ENCODE measurements at regions not wholly inside any gene's neighbourhood (a gene's known extent, or its start where the extent isn't known, plus 50 kb on each side); places are given as distances from the start of the nearest gene placed in this dataset.
A peak's percentile ranks its signal among the peaks of the same experiment; 100 is the strongest.

- ATAC-seq (replicated peaks in 1 of 2) (no peak), DNase-seq (no peak)
- H3K9me3 Mint-ChIP-seq: no peaks in the 10 kb centered on the region
- no peak overlapping the region for H3K4me3 Mint-ChIP-seq
- H3K36me3 Mint-ChIP-seq (ENCODE audit: insufficient read depth in 2 of 2): no peaks in the 10 kb centered on the region
- H3K27ac Mint-ChIP-seq: no peak overlapping the region
- H3K27me3 Mint-ChIP-seq (ENCODE audit: low read depth): peaks cover 7% of the 10 kb centered on the region
- no peaks in the 10 kb centered on the region for H3K4me1 Mint-ChIP-seq (ENCODE audit: low read depth)
Measured at GRCh38 chr2:88320076-88320773, 132.3 kb downstream of the FOXI3 start.

- Mint-ChIP-seq H3K4me1 (ENCODE audit: low read depth) (no peaks in the 10 kb centered on the region), H3K9me3 (no peaks in the 10 kb centered on the region), H3K27me3 (ENCODE audit: low read depth) (no peaks in the 10 kb centered on the region), H3K27ac (no peak overlapping the region), H3K4me3 (no peak overlapping the region), H3K36me3 (ENCODE audit: insufficient read depth in 2 of 2) (no peaks in the 10 kb centered on the region)
- ATAC-seq (replicated peaks in 1 of 2) (no peak), DNase-seq (no peak)
Measured at GRCh38 chr2:88318956-88319330, 133.6 kb downstream of the FOXI3 start.

GRCh38 chr2:88318071-88318955, 134.2 kb downstream of the FOXI3 start:
- Mint-ChIP-seq H3K4me3 (no peak overlapping the region), H3K36me3 (ENCODE audit: insufficient read depth in 2 of 2) (no peaks in the 10 kb centered on the region), H3K27me3 (ENCODE audit: low read depth) (no peaks in the 10 kb centered on the region), H3K9me3 (no peaks in the 10 kb centered on the region), H3K27ac (no peak overlapping the region), H3K4me1 (ENCODE audit: low read depth) (no peaks in the 10 kb centered on the region)
- no peak for DNase-seq
- no peak for ATAC-seq (replicated peaks in 1 of 2)

GRCh38 chr2:88310787-88311186, 140.6 kb downstream of the THNSL2 start:
- H3K36me3 Mint-ChIP-seq (ENCODE audit: insufficient read depth in 2 of 2): peaks cover 0 to 1% of the 10 kb centered on the region in 2 donors

GRCh38 chr2:88307817-88308216, 137.7 kb downstream of the THNSL2 start:
- Mint-ChIP-seq H3K9me3 (peaks cover 3% of the 10 kb centered on the region in 2 donors), H3K27me3 (ENCODE audit: low read depth) (peaks cover 24% of the 10 kb centered on the region), H3K4me1 (ENCODE audit: low read depth) (no peaks in the 10 kb centered on the region), H3K36me3 (ENCODE audit: insufficient read depth in 2 of 2) (peaks cover 0 to 2% of the 10 kb centered on the region in 2 donors), H3K27ac (no peak overlapping the region), H3K4me3 (no peak overlapping the region)
- ATAC-seq (replicated peaks in 1 of 2) (no peak), DNase-seq (peak; percentile 21)

More at GRCh38 chr2:88310787-88311186, 140.6 kb downstream of the THNSL2 start:
- peaks cover 11% of the 10 kb centered on the region for H3K27me3 Mint-ChIP-seq (ENCODE audit: low read depth)
- ATAC-seq (replicated peaks in 1 of 2): no peak
- no peaks in the 10 kb centered on the region for H3K4me1 Mint-ChIP-seq (ENCODE audit: low read depth)
- peaks cover 1 to 3% of the 10 kb centered on the region in 2 donors for H3K9me3 Mint-ChIP-seq
- H3K4me3 Mint-ChIP-seq: no peak overlapping the region
- H3K27ac Mint-ChIP-seq: no peak overlapping the region
- no peak for DNase-seq

- no peak for DNase-seq
- Mint-ChIP-seq H3K9me3 (peaks cover 2 to 3% of the 10 kb centered on the region in 2 donors), H3K4me3 (no peak overlapping the region), H3K36me3 (ENCODE audit: insufficient read depth in 2 of 2) (peaks cover 0 to 2% of the 10 kb centered on the region in 2 donors), H3K27ac (peak overlapping the region; percentile 45), H3K4me1 (ENCODE audit: low read depth) (no peaks in the 10 kb centered on the region), H3K27me3 (ENCODE audit: low read depth) (peaks cover 17% of the 10 kb centered on the region)
- no peak for ATAC-seq (replicated peaks in 1 of 2)
Measured at GRCh38 chr2:88303865-88304264, 133.7 kb downstream of the THNSL2 start.

- no peak for ATAC-seq (replicated peaks in 1 of 2)
- Mint-ChIP-seq H3K36me3 (ENCODE audit: insufficient read depth in 2 of 2) (no peaks in the 10 kb centered on the region), H3K27ac (no peak overlapping the region), H3K4me1 (ENCODE audit: low read depth) (no peaks in the 10 kb centered on the region), H3K9me3 (no peaks in the 10 kb centered on the region), H3K27me3 (ENCODE audit: low read depth) (peaks cover 6% of the 10 kb centered on the region), H3K4me3 (no peak overlapping the region)
- DNase-seq: no peak
Measured at GRCh38 chr2:88296247-88296646, 126.1 kb downstream of the THNSL2 start.

- Mint-ChIP-seq H3K4me1 (ENCODE audit: low read depth) (no peaks in the 10 kb centered on the region), H3K36me3 (ENCODE audit: insufficient read depth in 2 of 2) (no peaks in the 10 kb centered on the region), H3K27me3 (ENCODE audit: low read depth) (peaks cover 19% of the 10 kb centered on the region), H3K27ac (no peak overlapping the region), H3K9me3 (no peaks in the 10 kb centered on the region), H3K4me3 (no peak overlapping the region)
- DNase-seq: no peak
- ATAC-seq (replicated peaks in 1 of 2): no peak
Measured at GRCh38 chr2:88283886-88284592, 113.9 kb downstream of the THNSL2 start.

- H3K4me1 Mint-ChIP-seq (ENCODE audit: low read depth): no peaks in the 10 kb centered on the region
- peaks cover 10% of the 10 kb centered on the region for H3K27me3 Mint-ChIP-seq (ENCODE audit: low read depth)
- ATAC-seq (replicated peaks in 1 of 2): no peak
- H3K9me3 Mint-ChIP-seq: no peaks in the 10 kb centered on the region
- H3K4me3 Mint-ChIP-seq: no peak overlapping the region
- H3K36me3 Mint-ChIP-seq (ENCODE audit: insufficient read depth in 2 of 2): no peaks in the 10 kb centered on the region
- DNase-seq: no peak
- H3K27ac Mint-ChIP-seq: no peak overlapping the region
Measured at GRCh38 chr2:88281302-88282217, 111.4 kb downstream of the THNSL2 start.

- H3K36me3 Mint-ChIP-seq (ENCODE audit: insufficient read depth in 2 of 2): no peaks in the 10 kb centered on the region
- DNase-seq (no peak), ATAC-seq (replicated peaks in 1 of 2) (no peak)
- H3K27ac Mint-ChIP-seq: no peak overlapping the region
- H3K4me3 Mint-ChIP-seq: no peak overlapping the region
- H3K4me1 Mint-ChIP-seq (ENCODE audit: low read depth): peaks cover 6% of the 10 kb centered on the region
- no peaks in the 10 kb centered on the region for H3K9me3 Mint-ChIP-seq
- H3K27me3 Mint-ChIP-seq (ENCODE audit: low read depth): no peaks in the 10 kb centered on the region
Measured at GRCh38 chr2:88269836-88270235, 99.7 kb downstream of the THNSL2 start.

- Mint-ChIP-seq H3K36me3 (ENCODE audit: insufficient read depth in 2 of 2) (no peaks in the 10 kb centered on the region), H3K27ac (peak overlapping the region; percentile 9), H3K27me3 (ENCODE audit: low read depth) (peaks cover 16% of the 10 kb centered on the region), H3K4me1 (ENCODE audit: low read depth) (peaks cover 6% of the 10 kb centered on the region), H3K9me3 (no peaks in the 10 kb centered on the region), H3K4me3 (peak overlapping the region in 1 of 2 donors; percentile 2)
- ATAC-seq (replicated peaks in 1 of 2) (peak; percentile 88 to 96), DNase-seq (peak; percentile 21 to 26)
Measured at GRCh38 chr2:88265352-88266303, 95.5 kb downstream of the THNSL2 start.
